Left cardiac atrium (tissue), 4 donors: ENCODE measurements at regions not wholly inside any gene's neighbourhood (a gene's known extent, or its start where the extent isn't known, plus 50 kb on each side); places are given as distances from the start of the nearest gene placed in this dataset.
A peak's percentile ranks its signal among the peaks of the same experiment; 100 is the strongest.

Source experiments
- ATAC-seq, 2 donors: fragments of 200-7000 bp; cut with Tn5 transposase; one replicate each; pipeline ENCODE4 v1.9.1; 2020; ENCODE audit warnings: mild to moderate bottlenecking in 2 of 2, moderate library complexity in 2 of 2
- DNase-seq: peaks from one replicate; pipeline ENCODE4 v3.0.0-alpha.2; 2020
- intact Hi-C, 2 donors: fragments of 100-400 bp; cut with DNase I; formaldehyde crosslinking; loops; one replicate each; pipeline versions ENCODE4 v1.14.1 to v1.15.1; 2022 to 2023
- donor health status: DM: no; HTN: yes; CAD: no.
- donor health status: DM: no; HTN: yes; CAD: no; lungs with severe emphysema.
- donor health status: DM: yes; HTN: yes; CAD: no.
- donor health status: Dilated cardiomyopathy.

DNA sequence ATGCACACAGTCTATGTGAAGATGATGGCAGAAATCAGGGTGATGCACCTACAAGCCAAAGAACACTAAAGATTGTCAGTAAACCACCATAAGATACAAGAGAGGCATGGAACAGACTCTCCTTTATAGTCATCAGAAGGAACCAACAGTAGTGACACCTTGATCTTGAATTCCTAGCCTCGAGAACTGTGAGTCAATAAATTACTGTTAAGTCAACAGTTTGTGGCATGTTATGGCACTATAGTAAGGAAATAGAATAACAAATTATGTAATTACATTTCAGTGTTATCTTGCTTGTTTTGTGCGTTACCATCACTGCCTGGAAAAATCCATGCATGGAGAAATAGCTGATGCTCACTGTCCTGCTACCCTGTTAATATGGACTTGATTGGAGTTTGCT lies 110.2 kb upstream of the LRP1B start:
- DNase-seq: no peak
- ATAC-seq: no peak
- intact Hi-C loops: no loop called here

DNA sequence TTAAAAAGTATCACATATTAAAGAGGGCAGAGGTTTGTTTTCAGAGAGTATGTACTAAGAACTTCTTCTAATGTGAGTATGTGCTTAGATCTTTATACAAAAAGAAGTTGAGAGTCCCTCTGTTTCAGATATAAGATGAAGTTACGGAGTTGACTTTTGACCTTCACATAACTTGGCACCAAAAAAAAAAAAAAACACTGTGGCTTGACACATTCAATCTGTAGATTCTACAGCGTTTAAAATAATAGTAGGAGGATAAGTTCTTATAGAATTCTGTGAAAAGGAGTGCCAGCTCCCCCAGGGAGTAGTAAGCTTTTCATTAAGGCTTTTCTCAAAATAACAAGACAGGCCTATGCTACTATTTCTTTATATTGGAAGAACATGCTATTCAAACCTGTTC lies 105.4 kb upstream of the LRP1B start:
- ATAC-seq: no peak
- intact Hi-C loops: no loop called here

DNA sequence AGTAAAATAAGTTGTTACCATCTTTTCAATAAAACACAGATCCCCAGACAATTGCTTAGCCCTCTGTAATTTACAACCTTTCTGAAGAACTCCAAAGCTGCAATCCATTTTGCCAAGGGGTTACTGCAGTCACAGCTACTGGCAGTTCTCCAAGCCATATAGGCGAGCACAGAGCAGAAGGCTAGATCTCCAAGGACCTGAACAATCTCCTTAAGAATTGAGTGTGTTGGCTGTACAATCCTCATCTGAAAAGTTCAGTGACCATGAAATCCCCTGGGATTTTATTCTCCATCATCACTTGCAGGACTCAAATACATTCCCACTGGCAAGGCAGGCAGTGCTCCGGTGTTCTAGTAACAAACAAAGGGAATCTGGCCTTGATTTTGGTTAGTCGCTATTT lies 103.9 kb upstream of the LRP1B start:
- ATAC-seq: no peak
- no peak for DNase-seq
- intact Hi-C loops: no loop called here

More for the DNA sequence above, 105.4 kb upstream of the LRP1B start:
- DNase-seq: no peak

DNA sequence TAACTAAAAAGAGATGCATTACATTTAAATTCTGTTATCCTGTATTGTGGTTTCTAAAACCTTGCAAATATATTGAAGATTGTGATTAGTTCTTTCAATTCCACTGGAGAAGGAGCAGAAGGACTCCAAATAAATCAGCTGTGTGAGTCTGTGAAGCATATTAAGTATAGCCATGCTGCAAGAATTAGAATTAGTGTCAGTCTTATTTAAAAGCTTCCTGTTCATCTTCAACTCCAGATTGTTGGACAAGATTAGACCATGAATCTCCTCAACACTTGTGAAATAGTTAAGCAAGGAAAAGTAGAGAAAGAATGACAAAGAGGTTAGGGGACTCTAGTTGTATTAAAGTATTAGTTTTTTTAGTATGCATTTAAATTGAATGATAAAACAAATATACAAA lies 92.5 kb upstream of the LRP1B start:
- intact Hi-C loops: no loop called here

DNA sequence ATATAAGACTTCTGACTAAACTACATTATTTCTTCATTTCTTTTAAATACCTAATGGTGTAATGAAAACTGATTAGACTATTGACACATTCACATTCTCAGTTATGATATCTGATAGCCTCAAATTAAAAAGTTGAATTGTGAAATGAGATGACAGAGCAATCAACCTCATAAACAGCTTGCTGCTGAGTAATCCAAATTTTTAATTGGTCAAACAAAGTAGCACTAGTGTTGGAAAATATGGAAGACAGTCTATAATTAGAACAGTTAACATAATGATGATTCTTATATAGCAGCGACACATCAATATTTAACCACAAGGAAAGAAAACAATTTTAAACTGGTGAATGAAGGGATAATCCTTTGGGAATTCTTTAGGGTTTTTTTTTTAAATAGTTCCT lies 91.9 kb upstream of the LRP1B start:
- DNase-seq (no peak), ATAC-seq (no peak)
- intact Hi-C loops: no loop called here

More for the DNA sequence above, 92.5 kb upstream of the LRP1B start:
- DNase-seq (no peak), ATAC-seq (no peak)

DNA sequence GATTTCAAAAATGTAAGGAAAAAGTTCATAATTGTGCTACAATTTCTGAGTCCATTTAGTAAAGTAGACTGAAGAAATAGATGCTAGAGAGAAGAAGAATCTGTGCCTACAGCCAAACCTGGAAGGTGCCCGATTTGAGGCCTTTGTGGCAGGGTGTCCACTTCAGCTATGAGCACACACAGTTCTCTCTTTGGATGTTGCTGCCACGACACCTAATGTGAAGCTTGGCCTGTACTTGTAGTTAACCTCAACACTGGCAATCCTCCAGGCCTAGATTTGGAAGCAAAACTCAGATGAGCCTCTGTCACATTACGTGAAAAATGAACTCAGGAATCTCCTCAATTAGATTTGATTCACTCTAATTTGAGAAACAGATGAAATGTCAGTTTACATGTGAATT lies 90.1 kb upstream of the LRP1B start:
- peak; percentile 72 to 92 for ATAC-seq
- peak; percentile 31 for DNase-seq
- intact Hi-C loops: no loop called here

DNA sequence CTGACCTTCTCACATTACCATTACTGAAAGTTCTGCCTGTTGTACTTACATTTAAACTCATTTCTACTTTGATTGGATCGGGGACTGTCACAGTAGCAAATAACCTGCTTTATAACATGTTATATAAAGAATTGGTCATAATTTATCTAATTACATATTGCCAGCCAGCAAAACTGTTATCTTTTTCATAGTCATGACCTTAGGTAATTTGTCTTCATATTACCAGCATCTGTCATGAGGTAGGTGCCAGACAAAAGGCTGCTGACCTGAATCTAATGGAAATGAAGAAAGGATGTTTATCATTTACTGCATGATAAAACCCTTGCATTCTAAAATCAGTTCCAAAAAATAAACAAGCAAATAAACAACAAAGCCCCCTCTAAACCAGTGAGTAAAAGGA lies 89.4 kb upstream of the LRP1B start:
- DNase-seq (no peak), ATAC-seq (no peak)
- intact Hi-C loops: no loop called here

DNA sequence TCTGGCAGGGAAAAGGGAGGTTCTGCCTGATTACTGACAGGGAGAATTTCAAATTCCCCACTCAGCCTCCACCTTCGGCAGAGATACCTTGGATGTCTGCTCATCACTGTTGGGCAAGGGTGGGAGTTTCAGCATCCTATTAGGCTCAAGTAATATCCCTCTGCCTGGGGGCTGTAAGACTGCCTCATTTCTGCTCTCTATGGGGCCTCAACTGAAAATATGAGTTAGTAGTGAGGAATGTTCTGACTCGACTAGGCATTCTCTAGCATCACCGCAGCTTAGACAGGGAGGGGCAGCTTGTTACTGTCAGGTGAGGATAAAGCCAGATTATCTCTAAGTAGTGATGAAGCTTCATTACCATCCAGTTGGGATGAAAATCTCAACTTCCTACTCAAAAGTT lies 87.7 kb upstream of the LRP1B start:
- ATAC-seq (no peak), DNase-seq (no peak)
- intact Hi-C loops: no loop called here

DNA sequence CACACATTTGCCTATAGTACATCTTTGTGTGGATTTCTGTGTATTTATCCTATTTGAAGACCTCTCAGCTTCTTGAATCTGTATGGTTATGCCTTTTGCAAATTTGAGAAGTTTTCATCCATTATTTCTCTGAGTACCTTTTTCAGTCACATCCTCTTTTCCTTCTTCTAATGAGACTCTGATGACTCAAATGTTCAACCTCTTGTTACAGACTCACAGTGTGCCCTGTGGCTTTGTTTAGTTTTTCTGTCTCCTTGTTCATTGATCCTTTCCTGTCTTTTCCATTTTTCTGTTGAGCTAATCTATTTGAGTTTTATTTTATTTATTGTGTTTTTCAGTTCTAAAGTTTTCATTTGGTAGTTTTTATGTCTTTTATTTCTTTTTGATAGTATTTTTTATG lies 87.0 kb upstream of the LRP1B start:
- ATAC-seq (no peak), DNase-seq (no peak)
- intact Hi-C loops: no loop called here

DNA sequence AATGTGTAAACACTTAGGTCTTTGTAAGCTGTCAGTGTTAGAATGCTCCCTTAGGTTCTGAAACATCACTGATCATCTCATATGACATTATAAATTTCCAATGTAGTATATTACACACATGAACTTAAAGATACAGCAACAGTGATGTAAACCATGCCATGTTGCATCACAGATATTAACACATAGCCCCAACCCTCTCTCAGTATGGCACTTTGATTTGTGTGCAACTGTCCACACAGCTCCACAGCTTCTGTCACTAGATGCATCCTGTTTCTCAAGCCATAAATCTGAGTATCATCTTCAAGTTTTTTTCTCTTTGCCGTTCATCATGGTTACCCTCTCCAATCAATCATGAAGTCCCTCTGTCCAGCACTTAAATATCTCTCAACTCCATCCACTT lies 69.2 kb upstream of the LRP1B start:
- intact Hi-C loops: no loop called here
- DNase-seq (no peak), ATAC-seq (no peak)

DNA sequence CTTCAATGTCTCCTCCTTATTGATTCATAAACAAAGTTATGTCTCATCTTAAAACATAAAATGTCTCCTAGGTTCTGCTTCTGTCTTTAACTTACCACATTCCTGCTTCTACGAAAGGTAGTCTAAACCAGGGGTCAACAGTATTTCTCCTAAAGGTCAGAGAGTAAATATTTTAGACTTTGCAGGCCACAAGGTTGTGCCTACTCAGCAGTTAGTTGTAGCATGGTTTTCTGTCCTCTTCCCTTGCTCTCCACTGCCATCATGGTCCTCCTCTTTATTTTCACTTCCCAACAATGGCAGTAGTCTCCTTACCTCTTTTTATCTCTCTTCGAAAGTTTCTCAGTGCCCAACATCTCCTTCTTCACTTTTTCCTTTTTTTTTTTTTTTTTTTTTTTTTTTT lies 68.3 kb upstream of the LRP1B start:
- ATAC-seq (no peak), DNase-seq (no peak)
- intact Hi-C loops: no loop called here

DNA sequence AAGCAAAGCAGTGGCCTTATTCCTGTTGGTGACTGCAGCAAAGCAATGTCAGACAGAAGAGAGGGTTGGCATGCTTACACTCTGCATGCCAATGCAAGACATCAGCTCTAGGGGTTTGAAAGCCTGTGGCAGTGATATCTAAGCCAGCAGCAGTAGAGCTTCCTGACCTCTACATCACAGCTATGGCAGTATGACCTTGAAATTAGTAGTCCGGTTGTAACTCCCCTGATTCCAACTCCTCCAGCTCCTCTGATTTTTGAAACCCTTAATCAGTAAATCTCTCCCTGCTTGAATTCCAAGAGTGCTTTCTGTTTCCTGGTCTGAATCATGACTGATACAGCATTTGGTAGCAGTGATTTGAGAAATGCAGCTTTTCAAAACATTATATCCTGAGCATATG lies 60.0 kb upstream of the LRP1B start:
- no peak for DNase-seq
- intact Hi-C loops: no loop called here
- ATAC-seq: peak; percentile 51 to 71

DNA sequence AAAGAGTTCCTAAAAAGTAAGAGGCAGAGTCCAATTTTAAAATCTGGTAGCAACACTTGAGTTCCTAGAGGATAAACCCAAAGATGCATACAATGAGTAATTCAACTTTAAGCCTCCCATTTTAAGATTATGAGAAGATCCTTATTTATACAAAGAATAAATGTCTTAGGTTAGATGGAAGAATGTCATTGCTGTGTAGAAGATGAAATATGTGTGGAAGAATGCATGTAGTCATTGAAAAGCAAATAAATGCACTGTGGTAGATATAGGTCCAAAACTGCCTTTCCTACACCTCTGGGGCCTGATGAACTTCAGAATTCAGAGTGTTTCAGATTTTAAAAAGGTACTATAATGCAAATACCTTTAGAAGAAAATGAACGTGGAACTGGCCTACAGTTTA lies 58.7 kb upstream of the LRP1B start:
- DNase-seq: no peak
- no peak for ATAC-seq
- intact Hi-C loops: no loop called here

DNA sequence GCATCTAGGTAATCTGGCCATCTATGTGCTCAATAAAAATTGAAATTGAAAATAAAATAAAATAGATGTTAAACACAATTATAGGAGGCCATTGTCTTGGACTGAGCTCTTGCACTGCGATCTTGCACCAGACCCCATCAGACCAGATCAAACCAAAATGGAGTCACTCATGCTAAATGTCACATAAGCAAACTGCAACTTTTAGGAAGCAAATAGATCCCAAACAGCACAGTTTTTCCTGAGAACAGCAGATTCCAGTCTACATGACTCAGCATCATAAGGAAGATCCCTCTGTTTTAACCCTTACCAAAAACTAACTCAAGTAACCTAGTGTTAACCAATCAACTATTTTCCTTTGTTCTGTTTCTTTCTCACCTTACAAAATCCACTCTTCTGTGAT lies 57.7 kb upstream of the LRP1B start:
- intact Hi-C loops: no loop called here
- DNase-seq: no peak
- ATAC-seq: no peak

DNA sequence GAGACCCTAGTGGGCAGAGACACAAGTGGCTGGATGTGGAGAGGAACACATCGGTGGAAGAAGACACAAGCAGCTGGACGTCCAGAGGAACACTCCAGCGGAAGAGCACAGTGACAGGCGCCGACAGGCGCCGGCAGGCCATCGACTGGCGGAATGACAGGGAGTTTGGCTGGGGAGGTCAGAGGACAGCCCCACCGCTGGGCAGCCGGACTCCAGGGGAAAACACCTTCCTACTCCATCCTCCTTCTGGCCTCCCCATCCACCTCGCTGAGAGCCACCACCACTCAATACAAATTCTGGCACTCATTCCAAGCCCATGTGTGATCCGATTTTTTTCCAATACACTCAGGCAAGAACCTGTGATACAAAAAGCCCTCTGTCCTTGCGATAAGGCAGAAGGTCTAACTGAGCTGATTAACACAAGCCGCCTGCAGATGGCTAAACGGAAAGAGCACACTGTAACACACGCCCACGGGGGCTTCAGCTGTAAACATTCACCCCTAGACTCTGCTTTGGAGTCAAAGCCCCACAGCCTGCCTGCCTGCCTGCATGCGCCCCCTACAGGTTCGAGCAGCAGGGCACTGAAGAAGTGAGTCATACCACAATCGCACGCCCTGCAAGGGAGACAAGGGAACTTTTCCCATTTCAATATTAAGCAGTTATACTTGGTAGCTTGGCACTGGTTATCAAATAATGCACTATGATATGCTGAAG lies 50.2 kb upstream of the LRP1B start:
- peak; percentile 30 to 68 for ATAC-seq
- intact Hi-C loops: no loop called here
- peak; percentile 34 for DNase-seq
